Epidermal melanocyte (primary cell): ENCODE measurements at regions not wholly inside any gene's neighbourhood (a gene's known extent, or its start where the extent isn't known, plus 50 kb on each side); places are given as distances from the start of the nearest gene placed in this dataset.

Experiments used
- DNase-seq: peaks from one replicate; pipeline ENCODE4 v3.0.0; 2011; ENCODE audit warnings: low spot score; ENCODE audit not compliant: insufficient read length

- DNase-seq = no peak
These were observed 70.1 kb upstream of the ARHGAP21 start for GRCh38 chr10:24793648-24794379.

- DNase-seq = no peak
These were observed 69.0 kb upstream of the ARHGAP21 start for GRCh38 chr10:24792638-24793037.

- DNase-seq = no peak
These were observed 67.5 kb upstream of the ARHGAP21 start for GRCh38 chr10:24791084-24791726.

GRCh38 chr10:24790599-24790998 lies 66.9 kb upstream of the ARHGAP21 start:
- DNase-seq = no peak

- no peak for DNase-seq
These were observed 66.4 kb upstream of the ARHGAP21 start for GRCh38 chr10:24790073-24790472.

GRCh38 chr10:24784923-24785322 lies 61.2 kb upstream of the ARHGAP21 start:
- no peak for DNase-seq

- peak; percentile 26 for DNase-seq
These were observed 60.4 kb upstream of the ARHGAP21 start for GRCh38 chr10:24784061-24784460.

- DNase-seq = no peak
These were observed 59.8 kb upstream of the ARHGAP21 start for GRCh38 chr10:24783504-24783903.

- DNase-seq = no peak
These were observed 56.0 kb upstream of the ARHGAP21 start for GRCh38 chr10:24779737-24780136.

- DNase-seq = no peak
These were observed 54.6 kb upstream of the ARHGAP21 start for GRCh38 chr10:24778298-24778697.

- DNase-seq = no peak
These were observed 53.5 kb upstream of the ARHGAP21 start for GRCh38 chr10:24777196-24777595.

GRCh38 chr10:24773939-24774589 lies 50.4 kb upstream of the ARHGAP21 start:
- DNase-seq = no peak
